A549 (cell line): ENCODE measurements at regions not wholly inside any gene's neighbourhood (a gene's known extent, or its start where the extent isn't known, plus 50 kb on each side); places are given as distances from the start of the nearest gene placed in this dataset.

ENCODE experiments used
- ATAC-seq, 2 experiments: fragments of 200-7000 bp in 1 of 2; fragments of >200 bp in 1 of 2; cut with Nextera tagmentation in 1 of 2; cut with Tn5 transposase in 1 of 2; 3 replicates each; pipeline versions ENCODE4 v1.8.0 to v1.9.1; 2018 to 2020; ENCODE audit warnings: mild to moderate bottlenecking in 1 of 2, moderate library complexity in 1 of 2
- CTCF ChIA-PET: fragments of 300-600 bp; sonication (Branson Sonifier 250); formaldehyde crosslinking; extraction: SDS; loops from one replicate; lab custom pipeline; 2021; ENCODE audit warnings: antibody characterized with exemption, inconsistent platforms; lab: Yijun Ruan, JAX
- POLR2A ChIA-PET: fragments of 350-600 bp; formaldehyde crosslinking; extraction: SDS; loops from one replicate; lab custom pipeline; 2021; ENCODE audit warnings: antibody characterized with exemption, inconsistent platforms; lab: Yijun Ruan, JAX
- DNase-seq, 2 experiments: peaks; one replicate each; pipeline versions ENCODE4 v3.0.0 to v3.0.0-alpha.2; 2011 to 2016; ENCODE audit warnings: low read depth in 1 of 2, low spot score in 1 of 2
- FAIRE-seq: peaks from 2 replicates; lab custom pipeline; 2011; peaks lifted over from hg19 to GRCh38; lab: Jason Lieb, UNC
- H3K27ac ChIP-seq, 2 experiments: fragments of >200 bp; sonication (Bioruptor Twin); formaldehyde crosslinking; 3 replicates each; pipeline ENCODE4 v1.5.1; 2016 to 2017
- H3K4me1 ChIP-seq: fragments of >200 bp; sonication (Bioruptor Twin); formaldehyde crosslinking; 3 replicates; pipeline ENCODE4 v1.6.1; 2016
- H3K4me2 ChIP-seq: fragments of >200 bp; sonication (Bioruptor Twin); formaldehyde crosslinking; 3 replicates; pipeline ENCODE4 v1.6.1; 2016
- H3K4me3 ChIP-seq: fragments of >200 bp; sonication (Bioruptor Twin); formaldehyde crosslinking; 3 replicates; pipeline ENCODE4 v1.5.1; 2016
- H3K9me3 ChIP-seq: fragments of >200 bp; sonication (Bioruptor Twin); formaldehyde crosslinking; 3 replicates; pipeline ENCODE4 v1.6.1; 2016
- CBX8 ChIP-seq: fragments of 200-600 bp; sonication (generic); IDR thresholded peaks from 2 replicates; pipeline ENCODE4 v1.6.1; 2016
- EHMT2 ChIP-seq: fragments of 200-600 bp; sonication (generic); IDR thresholded peaks from 2 replicates; pipeline ENCODE4 v1.6.1; 2016; ENCODE audit warnings: antibody characterized with exemption, low read depth, mild to moderate bottlenecking, moderate library complexity
- HEYL ChIP-seq: fragments of 250-450 bp; sonication (Bioruptor Pico); IDR thresholded peaks from 2 replicates; pipeline ENCODE4 v1.8.0; 2021; ENCODE audit warnings: mild to moderate bottlenecking, moderate library complexity
- HMGXB4 ChIP-seq: fragments of 250-450 bp; sonication (Bioruptor Pico); IDR thresholded peaks from 2 replicates; pipeline ENCODE4 v1.5.0; 2021; ENCODE audit warnings: mild to moderate bottlenecking, moderate library complexity, borderline replicate concordance
- JUNB ChIP-seq: fragments of >200 bp; sonication (Bioruptor Twin); formaldehyde crosslinking; IDR thresholded peaks from 2 replicates; pipeline ENCODE4 v1.6.1; 2016
- KDM1A ChIP-seq: fragments of 200-600 bp; sonication (generic); IDR thresholded peaks from 2 replicates; pipeline ENCODE4 v1.6.1; 2016; ENCODE audit warnings: low read depth, mild to moderate bottlenecking
- MAZ ChIP-seq: fragments of 150-350 bp; IDR thresholded peaks from 2 replicates; pipeline ENCODE4 v1.6.1; 2014; ENCODE audit warnings: antibody characterized with exemption, low read depth, low read length, borderline replicate concordance
- NPAS2 ChIP-seq: fragments of 250-450 bp; sonication (Bioruptor Pico); IDR thresholded peaks from 2 replicates; pipeline ENCODE4 v1.8.0; 2022; ENCODE audit warnings: mild to moderate bottlenecking, moderate library complexity, borderline replicate concordance
- PHF8 ChIP-seq: fragments of 200-600 bp; sonication (generic); IDR thresholded peaks from 2 replicates; pipeline ENCODE4 v1.6.1; 2016; ENCODE audit warnings: low read depth, mild to moderate bottlenecking, antibody characterized with exemption, moderate library complexity, borderline replicate concordance
- POLR2AphosphoS2 ChIP-seq: conservative IDR thresholded peaks from 2 replicates; pipeline ENCODE4 v1.6.1; 2012; ENCODE audit warnings: low read length, improper control_type of control experiment, inconsistent platforms
- REST ChIP-seq: fragments of 200-600 bp; sonication (generic); IDR thresholded peaks from 2 replicates; pipeline ENCODE4 v1.6.1; 2016; ENCODE audit warnings: antibody characterized with exemption, mild to moderate bottlenecking, moderate library complexity
- RFX5 ChIP-seq: fragments of 450-650 bp; IDR thresholded peaks from 2 replicates; pipeline ENCODE4 v1.7.1; 2014; ENCODE audit warnings: antibody characterized with exemption, mild to moderate bottlenecking, moderate library complexity
- RNF2 ChIP-seq: fragments of 200-600 bp; sonication (generic); IDR thresholded peaks from 2 replicates; pipeline ENCODE4 v1.6.1; 2016; ENCODE audit warnings: low read depth, mild to moderate bottlenecking, antibody characterized with exemption, moderate library complexity, borderline replicate concordance
- SMC3 ChIP-seq: fragments of >200 bp; sonication (Bioruptor Twin); formaldehyde crosslinking; IDR thresholded peaks from 3 replicates; pipeline ENCODE4 v1.6.1; 2018; ENCODE audit warnings: inconsistent platforms
- SREBF2 ChIP-seq: fragments of 450-650 bp; IDR thresholded peaks from 2 replicates; pipeline ENCODE4 v1.6.1; 2014; ENCODE audit warnings: mild to moderate bottlenecking, moderate library complexity
- ZNF302 ChIP-seq: fragments of 250-450 bp; sonication (Bioruptor Pico); IDR thresholded peaks from 2 replicates; pipeline ENCODE4 v1.9.0; 2021; ENCODE audit warnings: inconsistent platforms, mild to moderate bottlenecking, moderate library complexity
- whole genome bisulfite sequencing: methylation state at CpG from one replicate; pipeline ENCODE4 v1.1.6; 2017; ENCODE audit errors: missing lambda C conversion rate; 5-methylcytosine and 5-hydroxymethylcytosine counted together

GRCh38 chr21:16983420-16983819 lies 529.4 kb upstream of the CXADR start:
- Histone ChIP-seq H3K9me3 (no peaks in the 10 kb centered on the region), H3K4me3 (no peak overlapping the region), H3K27ac (no peak overlapping the region), H3K4me2 (no peak overlapping the region), H3K4me1 (no peaks in the 10 kb centered on the region)
- CTCF ChIA-PET, result no interaction called here
- DNase-seq (no peak), FAIRE-seq (no peak), ATAC-seq (no peak)
- POLR2A ChIA-PET, result no interaction called here
- TF ChIP-seq RNF2 (no peak), SREBF2 (no peak), ZNF302 (CRISPR knock-in tag) (no peak), KDM1A (no peak), PHF8 (no peak), CBX8 (no peak), RFX5 (no peak), NPAS2 (CRISPR knock-in tag) (no peak), MAZ (no peak), HMGXB4 (CRISPR knock-in tag) (no peak)

- WGBS, result 29% methylated on average over 1 of the region's 3 CpGs
- no peak for ATAC-seq
- no peak for FAIRE-seq
Measured at GRCh38 chr21:16992448-16992847, 520.4 kb upstream of the CXADR start.

GRCh38 chr21:16993416-16994038 lies 519.3 kb upstream of the CXADR start:
- ChIA-PET POLR2A (no interaction called here), CTCF (no interaction called here)
- no peak overlapping the region for H3K4me3 ChIP-seq
- no peak for DNase-seq
- no peak for FAIRE-seq
- no peak for ATAC-seq
- H3K4me1 ChIP-seq, result no peaks in the 10 kb centered on the region
- H3K27ac ChIP-seq, result no peak overlapping the region
- TF ChIP-seq SMC3 (no peak), HEYL (CRISPR knock-in tag) (no peak), EHMT2 (no peak), POLR2AphosphoS2 (no peak), REST (no peak)
- no peak overlapping the region for H3K4me2 ChIP-seq
- 88% methylated on average over 3 of the region's 3 CpGs for WGBS
- H3K9me3 ChIP-seq, result no peaks in the 10 kb centered on the region

More at GRCh38 chr21:16992448-16992847, 520.4 kb upstream of the CXADR start:
- POLR2A ChIA-PET, result no interaction called here
- no peak for TF ChIP-seq JUNB
- TF ChIP-seq, all 56 proteins: peak for 0
- Histone ChIP-seq H3K4me1 (no peaks in the 10 kb centered on the region), H3K4me2 (no peak overlapping the region), H3K9me3 (no peaks in the 10 kb centered on the region), H3K27ac (no peak overlapping the region), H3K4me3 (no peak overlapping the region)
- CTCF ChIA-PET, result no interaction called here
- no peak for DNase-seq
